ENCODE measurements at regions not wholly inside any gene's neighbourhood (a gene's known extent, or its start where the extent isn't known, plus 50 kb on each side); places are given as distances from the start of the nearest gene placed in this dataset.

DNA sequence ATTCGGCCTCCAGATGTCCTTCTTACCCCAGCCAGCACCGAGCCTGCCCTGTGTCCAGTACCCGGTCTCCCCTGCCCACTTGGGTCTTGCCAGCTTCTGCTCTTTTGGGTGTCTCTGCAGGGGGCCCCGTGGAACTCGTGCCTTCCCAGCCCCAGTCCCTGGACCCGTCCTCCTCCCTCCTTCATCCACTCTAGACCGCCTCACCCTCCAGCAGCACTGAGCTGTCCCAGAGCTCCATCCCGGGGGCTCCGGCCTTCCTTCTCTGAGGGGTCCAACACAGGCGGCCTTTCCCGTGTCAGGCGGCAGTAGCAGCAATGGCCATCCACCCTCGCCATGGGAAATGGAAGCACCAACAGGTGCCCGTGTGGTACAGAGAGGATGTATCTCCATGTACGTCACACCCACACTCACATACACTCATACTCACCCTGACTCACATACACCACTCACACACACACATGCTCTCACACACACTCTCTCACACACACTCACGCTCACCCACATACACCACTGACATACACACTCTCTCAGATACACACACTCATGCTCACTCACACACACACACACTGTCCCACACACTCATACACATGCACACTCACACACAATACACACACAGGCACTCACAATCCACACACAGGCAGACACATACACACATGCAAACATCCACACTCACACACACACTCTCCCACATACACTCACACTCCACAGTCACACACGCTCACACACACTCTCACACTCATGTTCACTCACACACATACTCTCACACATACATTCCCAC is 827.5 kb upstream of the SALL3 start:
- no peak for DNase-seq (ENCODE audit: low spot score)

DNA sequence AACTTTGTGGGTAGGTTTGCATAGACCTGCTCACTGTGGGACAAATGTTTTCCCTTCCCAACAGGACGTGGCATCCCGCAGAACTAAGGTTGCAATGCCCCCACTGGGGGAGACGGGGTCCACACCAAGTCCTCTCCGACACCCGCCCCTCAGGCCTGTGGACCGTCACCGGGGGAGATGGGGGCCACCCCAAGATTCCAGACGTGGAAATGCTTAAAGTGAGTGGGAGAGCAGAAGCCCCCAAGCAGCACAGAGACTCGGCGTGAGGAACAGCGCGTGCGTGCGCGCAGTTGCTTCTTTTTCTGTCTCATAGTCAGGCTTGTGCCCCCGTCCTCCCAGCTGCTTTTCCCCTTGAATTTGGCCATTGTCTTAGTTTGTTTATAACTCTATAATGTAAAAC is 826.3 kb upstream of the SALL3 start:
- DNase-seq (ENCODE audit: low spot score), result no peak

DNA sequence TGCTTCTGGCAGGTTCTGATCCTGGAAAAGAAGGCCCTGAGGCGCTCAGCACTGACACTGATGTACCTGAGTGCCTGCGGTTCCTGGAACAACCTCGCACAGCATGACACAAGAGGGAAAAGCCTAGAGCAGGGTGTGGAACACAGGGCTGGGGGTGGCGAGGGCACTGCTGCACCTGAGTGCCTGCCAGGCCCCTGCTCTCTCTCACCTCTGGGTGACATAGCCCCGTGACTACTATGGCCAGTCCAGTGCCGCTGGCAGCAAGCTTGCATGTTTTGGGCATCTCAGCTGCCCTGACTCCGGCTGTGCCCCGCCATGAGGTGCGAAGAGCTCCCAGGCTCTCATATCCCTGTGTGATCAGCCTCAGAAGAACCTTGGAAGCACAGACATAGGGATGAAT is 825.2 kb upstream of the SALL3 start:
- no peak for DNase-seq (ENCODE audit: low spot score)

DNA sequence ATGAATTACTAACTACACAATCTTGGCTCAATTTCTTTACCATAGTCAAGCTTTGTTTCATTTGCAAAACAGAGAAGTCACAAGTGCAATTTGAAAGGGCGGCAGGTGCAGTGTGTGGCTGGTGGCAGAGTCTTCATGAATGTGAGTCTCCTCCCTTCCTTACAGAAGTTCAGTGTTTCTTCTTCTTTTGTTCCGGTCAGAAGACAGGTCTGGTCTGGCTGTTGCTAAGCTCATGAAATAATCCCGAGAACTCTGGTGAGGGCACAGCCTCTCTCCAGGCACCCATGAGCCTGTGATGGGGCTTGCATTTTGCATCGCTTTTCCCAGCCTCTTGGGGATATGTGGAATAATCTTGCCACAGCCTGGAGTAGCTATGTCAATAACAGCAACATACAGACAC is 824.8 kb upstream of the SALL3 start:
- DNase-seq (ENCODE audit: low spot score), result no peak

DNA sequence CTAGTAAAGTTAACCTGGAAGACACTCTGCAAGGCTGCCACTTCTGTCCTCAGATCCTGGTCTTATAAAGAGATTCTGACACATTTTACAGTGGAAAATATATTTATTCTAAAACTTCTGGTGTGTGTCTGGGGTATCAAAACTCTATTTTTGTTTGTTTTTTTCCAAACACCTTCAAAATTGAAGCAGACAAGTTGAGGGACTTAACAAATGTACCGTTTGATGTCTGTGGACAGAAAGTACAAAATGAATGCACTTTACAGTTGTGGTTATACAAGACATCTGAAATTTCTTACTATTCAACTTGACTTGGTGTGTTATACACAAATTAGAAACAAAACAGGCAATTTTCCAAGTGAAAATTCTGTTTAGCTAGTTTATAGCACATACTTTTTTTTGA is 823.2 kb upstream of the SALL3 start:
- no peak for DNase-seq (ENCODE audit: low spot score)

DNA sequence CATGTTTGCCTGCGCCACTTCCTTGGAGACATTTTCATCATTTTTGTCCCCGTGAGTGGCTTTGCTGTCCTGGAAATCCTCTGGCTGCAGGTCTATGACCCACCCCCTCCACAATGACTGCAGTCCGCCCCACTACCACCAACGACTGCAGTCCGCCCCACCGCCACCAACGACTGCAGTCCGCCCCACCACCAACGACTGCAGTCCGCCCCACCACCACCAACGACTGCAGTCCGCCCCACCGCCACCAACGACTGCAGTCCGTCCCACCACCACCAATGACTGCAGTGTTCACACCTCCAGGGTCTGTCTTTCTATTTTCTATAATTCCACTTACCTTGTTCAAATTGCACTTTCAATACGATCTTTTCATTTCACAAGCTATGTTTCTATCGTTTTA is 820.7 kb upstream of the SALL3 start:
- DNase-seq (ENCODE audit: low spot score), result no peak

DNA sequence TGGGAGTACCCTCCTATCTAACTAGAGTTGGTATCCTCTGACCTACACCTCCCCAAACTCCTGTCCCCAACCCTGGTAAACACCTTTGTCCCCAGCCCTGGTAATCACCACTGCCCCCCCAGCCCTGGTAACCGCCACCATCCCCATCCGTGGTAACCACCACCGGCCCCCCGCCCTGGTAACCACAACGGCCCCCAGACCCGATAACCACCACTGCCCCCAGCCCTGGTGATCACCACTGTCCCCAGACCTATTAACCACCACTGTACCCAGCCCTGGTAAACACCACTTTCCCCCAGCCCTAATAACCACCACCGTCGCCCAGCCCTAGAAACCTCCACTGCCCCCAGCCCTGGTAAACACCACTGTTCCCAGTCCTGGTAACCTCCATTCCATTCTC is 820.2 kb upstream of the SALL3 start:
- DNase-seq (ENCODE audit: low spot score), result no peak

DNA sequence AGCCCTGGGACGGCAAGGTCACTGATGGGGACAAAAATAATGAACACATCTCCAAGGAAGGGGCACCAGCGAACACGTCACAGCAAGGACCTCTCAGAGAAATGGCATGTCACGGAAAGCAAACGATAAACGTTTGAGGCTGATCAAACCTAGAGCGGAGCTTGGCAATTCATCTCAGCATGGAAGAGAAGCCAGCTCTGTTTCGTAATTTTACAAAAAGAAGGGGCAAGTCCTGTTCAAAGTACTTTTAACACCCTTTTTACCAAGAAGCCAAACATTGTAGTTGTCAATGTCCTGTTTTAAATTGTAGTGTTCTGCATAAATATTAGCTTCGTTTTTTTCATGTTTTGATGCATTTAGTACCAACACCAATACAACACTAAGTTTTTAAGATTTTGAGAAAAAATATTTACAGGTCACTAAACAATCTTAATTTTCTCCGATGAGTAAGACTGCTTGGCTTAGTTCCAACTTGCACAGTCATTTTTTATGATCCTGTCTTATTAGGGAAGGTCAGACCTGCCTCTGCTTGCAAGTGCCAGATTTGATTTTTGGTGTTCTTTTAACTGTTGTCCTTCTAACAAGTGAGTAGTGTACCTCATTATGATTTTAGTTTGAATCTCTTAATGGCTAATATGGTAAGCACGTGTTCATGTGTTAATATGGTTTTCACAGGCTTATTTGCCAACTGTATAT is 818.5 kb upstream of the SALL3 start:
- no peak for DNase-seq (ENCODE audit: low spot score)

DNA sequence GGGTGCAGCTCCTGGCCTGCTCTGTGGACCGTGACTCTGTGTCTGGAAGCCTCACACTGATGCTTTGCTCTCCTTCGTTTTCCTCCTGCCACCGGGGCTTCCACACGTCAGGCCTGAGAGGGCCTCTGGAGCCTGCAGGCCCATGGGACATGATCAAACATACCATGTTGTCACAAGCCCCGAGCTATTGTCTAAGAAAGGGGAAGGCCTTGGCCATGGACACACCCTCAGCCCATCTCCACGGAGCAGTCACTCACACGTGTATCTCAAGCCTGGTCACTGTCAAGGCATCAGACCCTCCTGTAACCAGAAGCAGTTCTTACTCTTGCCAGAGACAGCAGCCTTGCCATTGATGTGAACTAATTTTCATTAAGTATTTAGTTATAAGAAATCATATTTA is 814.1 kb upstream of the SALL3 start:
- DNase-seq (ENCODE audit: low spot score), result no peak

DNA sequence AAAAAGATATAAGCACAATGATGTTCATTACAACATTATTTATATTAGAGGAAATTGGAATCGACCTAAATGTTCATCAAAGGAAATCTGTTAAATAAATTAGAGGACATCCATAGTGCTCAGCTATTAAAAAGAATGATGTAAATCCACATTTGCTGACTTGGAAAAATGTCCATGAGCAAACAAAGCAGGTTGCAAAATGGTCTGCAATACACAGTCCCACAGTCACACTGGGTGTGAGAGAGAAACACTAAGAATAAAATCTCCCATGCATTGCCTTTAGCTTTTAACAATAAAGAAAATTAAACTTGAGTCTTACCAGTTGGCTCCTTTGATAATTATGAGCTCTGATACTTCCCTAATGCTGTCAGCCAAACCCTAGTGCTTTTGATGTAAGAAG is 811.1 kb upstream of the SALL3 start:
- DNase-seq (ENCODE audit: low spot score), result no peak

DNA sequence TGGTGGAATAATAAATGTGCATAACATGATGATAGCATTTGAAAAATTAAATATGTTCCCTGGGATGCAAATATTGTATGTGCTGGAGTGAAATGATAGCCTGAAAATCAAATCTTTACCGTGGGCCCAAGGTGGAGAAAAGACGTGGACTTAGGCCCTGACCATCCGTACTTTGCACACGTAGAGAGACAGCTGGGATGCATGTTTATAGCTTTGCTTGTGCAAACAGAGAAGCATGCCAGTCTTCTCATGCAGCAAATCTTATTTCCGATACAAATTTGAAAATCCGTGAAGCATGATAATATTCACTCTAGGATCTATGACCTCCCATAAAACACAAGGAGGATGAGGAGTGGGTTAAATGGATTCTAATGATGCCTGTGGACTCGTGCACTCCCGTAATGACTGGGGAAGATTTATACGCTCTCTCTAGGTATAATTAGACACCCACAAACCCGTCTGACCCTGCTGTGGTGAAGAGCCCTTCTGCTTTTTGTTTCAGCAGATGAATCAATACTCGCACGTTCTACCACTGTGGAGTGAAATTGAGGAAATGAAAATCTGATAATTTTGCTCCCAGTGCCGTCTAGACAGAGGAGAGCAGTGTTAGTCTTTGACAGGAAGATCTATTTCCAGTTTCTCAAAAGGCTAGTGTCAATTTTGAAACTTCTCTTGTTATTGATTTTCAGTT is 810.3 kb upstream of the SALL3 start:
- DNase-seq (ENCODE audit: low spot score), result no peak

DNA sequence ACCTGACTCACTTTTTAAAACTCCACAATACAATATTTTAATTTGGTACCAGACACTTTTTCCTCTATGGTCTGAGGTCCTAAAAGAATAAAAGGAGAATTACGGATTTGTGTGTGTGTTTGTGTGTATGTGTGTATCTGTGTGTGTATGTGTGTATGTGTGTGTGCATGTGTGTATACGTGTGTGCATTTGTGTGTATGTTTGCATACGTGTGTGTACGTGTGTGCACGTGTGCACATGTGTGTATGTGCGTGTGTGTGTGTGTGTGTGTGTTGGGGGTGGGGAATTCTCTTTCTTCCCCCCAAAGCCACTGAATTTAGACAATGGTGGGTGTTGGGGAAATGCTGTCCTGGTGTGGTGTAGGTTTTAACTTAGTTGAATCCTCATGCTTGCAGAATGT is 807.7 kb upstream of the SALL3 start:
- no peak for DNase-seq (ENCODE audit: low spot score)

DNA sequence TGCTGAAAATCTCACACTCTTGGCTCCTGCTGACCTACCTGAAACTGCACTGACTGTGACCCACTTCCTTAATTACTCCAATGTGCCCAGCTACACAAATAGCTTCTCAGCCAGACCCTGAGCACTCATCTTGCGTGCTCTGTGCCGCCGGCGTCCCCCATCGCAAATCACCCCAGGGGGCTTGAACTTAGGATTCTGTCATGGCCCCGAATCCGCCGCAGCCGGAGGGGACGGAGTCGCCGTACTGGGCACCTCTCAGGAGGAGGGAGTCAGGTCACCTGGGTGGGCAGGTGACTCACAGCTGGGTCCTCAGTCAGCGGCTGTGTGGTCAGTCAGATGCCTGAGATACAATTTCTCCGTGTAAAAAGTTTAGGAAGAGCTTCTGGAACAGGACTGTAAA is 804.9 kb upstream of the SALL3 start:
- DNase-seq (ENCODE audit: low spot score), result no peak

DNA sequence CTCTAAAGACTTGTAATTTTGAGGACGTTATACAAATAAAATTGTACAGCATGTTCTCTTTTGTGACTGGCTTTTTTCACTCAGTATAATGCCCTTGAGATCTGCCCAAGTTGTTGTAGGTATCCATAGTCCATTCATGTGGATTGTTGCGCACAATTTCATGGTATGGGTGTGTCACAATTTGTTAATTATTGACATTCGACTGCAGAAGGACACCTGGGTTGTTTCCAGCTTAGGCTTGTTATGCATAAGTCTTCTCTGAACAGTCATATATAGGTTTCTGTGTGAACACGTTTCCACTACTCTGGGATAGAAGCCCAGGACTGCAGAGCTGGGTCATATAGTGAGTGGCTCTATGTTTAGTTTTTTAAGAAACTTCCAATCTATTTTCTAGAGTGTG is 800.8 kb upstream of the SALL3 start:
- DNase-seq (ENCODE audit: low spot score), result no peak

DNA sequence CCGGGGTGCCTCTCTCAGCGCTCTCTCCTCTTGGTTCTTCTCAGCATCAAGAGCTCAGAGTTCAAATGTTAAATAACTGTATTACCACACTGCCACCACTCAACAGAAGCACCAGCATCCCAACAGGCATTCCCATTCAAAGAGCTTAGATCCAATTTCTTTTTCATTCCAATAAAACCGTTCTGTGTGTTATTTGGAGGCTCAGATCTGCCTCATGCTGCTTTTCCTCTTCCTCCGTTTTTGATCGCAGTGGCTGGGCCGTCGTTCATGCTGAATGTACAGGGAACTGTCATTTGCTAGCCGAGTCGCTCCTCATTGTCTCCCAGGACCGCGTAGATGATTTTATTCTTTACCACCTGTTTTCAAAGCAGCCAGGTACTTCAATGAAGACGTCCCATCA is 798.9 kb upstream of the SALL3 start:
- DNase-seq (ENCODE audit: low spot score), result no peak

DNA sequence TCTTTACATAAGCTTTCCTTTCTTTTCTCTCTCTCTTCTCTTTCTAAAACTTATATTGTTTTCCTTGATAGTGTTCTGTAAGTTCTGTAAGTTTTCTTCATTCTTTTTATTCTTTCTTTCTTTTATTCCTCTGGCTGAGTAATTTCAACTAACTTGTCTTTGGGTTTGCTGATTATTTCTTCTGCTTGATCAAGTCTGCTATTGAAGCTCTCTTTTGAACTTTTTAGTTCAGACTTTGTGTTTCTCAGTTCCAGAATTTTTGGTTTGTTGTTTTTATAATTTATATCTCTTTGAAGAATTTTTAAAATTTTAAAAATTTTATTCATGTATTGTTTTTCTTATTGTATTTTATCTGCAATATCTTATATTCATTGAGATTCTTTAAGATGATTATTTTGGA is 795.8 kb upstream of the SALL3 start:
- DNase-seq (ENCODE audit: low spot score), result no peak

DNA sequence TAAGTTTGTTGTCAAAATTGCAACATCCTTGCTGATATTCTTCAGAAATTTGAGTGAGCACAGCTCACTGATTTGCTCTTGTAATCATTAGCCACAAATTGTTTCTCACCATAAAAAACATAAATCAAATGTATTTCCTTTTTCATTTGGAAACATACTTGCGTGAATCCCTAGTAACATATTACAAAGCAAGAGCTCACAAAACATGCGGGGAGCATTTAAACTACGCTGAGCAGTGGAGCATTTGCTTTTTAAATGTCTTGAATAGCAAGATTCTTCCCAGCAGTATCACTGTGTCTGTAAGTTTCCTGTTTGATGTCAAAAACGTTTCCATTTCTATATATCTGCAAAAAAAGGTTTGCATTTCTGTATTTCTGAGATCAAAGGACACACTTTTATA is 788.3 kb upstream of the SALL3 start:
- no peak for DNase-seq (ENCODE audit: low spot score)

DNA sequence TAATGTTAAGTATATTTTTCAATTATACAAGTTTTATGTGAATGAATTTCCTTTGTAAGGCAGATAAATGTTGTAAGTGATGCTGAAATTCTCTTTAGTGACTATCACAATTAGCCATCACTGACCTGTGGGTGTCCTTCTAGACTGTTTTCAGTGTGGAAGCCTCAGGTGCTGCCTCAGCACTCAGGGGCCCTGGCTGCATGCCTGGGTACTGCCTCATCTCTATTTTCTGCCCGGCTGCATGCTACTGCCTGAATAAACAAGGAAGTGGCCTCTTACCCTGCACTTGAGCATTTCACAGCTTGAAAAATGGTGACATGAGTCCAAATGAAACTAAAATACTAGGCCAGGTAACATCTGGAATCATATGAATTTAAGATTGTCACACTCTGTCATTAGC is 787.6 kb upstream of the SALL3 start:
- no peak for DNase-seq (ENCODE audit: low spot score)

DNA sequence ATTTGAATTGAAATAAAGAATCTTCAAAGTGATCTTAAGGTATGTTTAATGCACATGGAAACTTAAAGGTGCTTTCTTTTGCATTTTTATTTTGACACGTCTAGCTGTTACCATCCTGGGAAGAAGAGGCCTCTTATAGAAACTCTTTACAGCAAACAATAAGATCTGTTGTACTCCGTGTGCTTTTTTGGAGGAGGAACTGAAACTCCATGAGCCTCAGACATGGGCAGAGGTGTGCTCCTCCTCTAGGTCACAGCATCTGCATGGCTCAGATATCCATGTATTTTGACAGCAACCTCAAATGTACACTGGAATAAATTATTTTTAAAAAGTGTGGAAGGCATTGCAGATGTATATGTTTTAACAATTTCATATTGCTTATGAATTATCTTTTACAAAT is 783.3 kb upstream of the SALL3 start:
- DNase-seq (ENCODE audit: low spot score), result no peak

DNA sequence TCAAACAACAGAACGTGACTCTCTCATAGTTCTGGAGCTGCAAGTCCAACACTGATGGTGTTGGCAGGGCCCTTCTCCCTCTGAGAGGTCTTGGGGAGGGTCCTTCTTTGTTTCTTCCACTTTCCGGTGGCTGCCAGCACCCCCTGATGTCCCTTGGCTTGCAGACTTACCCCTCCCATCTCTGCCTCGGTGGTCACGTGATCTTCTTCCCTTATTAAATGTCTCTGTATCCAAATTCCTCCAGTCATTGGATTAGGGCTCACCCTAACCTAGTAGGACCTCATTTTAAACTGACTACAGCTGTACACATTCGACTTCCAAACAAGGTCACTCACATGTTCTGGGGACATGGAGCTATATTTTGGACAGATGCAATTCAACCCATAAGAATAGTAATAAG is 780.6 kb upstream of the SALL3 start:
- DNase-seq (ENCODE audit: low spot score), result no peak

DNA sequence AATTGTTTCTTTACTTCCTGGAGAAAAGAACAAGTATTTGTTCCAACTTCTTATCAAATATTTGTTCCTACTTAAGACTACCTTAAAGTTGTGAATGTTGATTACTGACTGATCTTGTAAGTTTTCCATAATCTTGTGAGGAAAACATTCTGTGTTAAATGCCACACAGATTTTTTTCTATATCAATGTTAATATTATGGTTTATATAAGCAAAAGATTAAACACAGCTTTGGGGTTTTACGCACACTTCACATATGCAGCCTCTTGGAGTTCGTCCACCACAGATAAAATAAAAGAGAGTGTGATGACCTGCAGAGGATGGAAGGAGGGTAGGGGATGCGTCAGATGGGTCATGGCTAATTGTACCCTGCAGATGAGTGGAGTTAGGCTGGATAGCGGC is 780.0 kb upstream of the SALL3 start:
- DNase-seq (ENCODE audit: low spot score), result no peak

DNA sequence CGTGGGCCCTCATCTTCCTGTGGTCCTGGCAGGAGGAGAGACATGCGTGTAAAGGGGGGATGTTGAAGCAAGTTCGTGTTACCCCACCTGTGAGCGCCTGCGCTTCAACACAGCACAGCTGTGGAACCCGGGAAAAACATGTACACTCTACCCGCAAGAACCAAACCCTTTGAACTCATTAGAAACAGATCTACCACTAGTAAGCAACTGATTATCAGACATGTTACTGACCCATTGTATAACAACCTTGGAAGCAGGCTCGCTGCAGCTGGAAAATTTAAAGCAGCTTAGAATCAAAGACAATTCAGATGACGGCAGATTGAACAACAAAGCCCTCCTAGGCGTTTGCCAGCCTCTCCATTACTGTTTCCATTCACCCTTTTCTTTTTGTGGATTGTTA is 771.7 kb upstream of the SALL3 start:
- DNase-seq (ENCODE audit: low spot score), result no peak

DNA sequence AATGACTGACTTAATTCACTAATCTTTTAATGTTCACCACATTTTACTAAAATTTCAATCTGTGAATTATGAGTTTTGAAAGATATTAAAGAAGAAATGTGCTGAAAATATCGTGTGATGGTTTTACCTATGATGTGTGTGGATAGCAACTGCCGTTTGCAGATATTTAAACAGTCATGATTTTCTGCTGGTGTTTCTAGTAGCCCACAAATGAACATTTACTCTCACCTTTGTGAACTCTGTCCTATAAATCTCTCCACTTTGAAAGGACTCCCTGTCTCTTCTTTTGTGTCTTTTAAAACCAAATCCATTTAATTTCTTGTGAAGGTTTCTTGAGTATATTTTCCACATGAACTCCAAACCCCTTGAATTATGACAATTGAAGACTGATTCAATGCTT is 771.2 kb upstream of the SALL3 start:
- no peak for DNase-seq (ENCODE audit: low spot score)

Measured in activated CD4-positive, alpha-beta T cell treated with anti-CD3 and anti-CD28 coated beads, Interleukin-2, Interleukin-4, amounts not matched to agents 100 ng/mL and 50 ng/mL, durations not matched to agents 16 hours and 8 hours (primary cell).